ENCODE measurements at regions not wholly inside any gene's neighbourhood (a gene's known extent, or its start where the extent isn't known, plus 50 kb on each side); places are given as distances from the start of the nearest gene placed in this dataset.

- peak overlapping the region; percentile 25; the same call in 1 of the 2 replicates for H3K27ac ChIP-seq
- no peak for DNase-seq
- H3K9me3 ChIP-seq (ENCODE audit: severe bottlenecking): no peaks in the 10 kb centered on the region
- no peaks in the 10 kb centered on the region for H3K27me3 ChIP-seq (ENCODE audit: insufficient read depth, low read depth, severe bottlenecking)
- H3K36me3 ChIP-seq: peaks cover 2% of the 10 kb centered on the region; the same call in 1 of the 2 replicates
- peak; percentile 55 for TF ChIP-seq CTCF (IDR thresholded peaks at IDR 0.05; ENCODE audit: low read depth, low read length)
- H3K4me3 ChIP-seq (ENCODE audit: low read depth, low read length): no peak overlapping the region
These were observed 56.0 kb upstream of the DOCK9 start for GRCh38 chr13:99033814-99034213.

- H3K27ac ChIP-seq: peak overlapping the region; percentile 25; the same call in 1 of the 2 replicates
- peaks cover 2% of the 10 kb centered on the region; the same call in 1 of the 2 replicates for H3K36me3 ChIP-seq
- TF ChIP-seq CTCF (IDR thresholded peaks at IDR 0.05; ENCODE audit: low read depth, low read length): no peak
- H3K27me3 ChIP-seq (ENCODE audit: insufficient read depth, low read depth, severe bottlenecking): no peaks in the 10 kb centered on the region
- H3K4me3 ChIP-seq (ENCODE audit: low read depth, low read length): no peak overlapping the region
- DNase-seq: no peak
- no peaks in the 10 kb centered on the region for H3K9me3 ChIP-seq (ENCODE audit: severe bottlenecking)
These were observed 56.6 kb upstream of the DOCK9 start for GRCh38 chr13:99034333-99035085.

GRCh38 chr13:99035715-99036114 lies 57.9 kb upstream of the DOCK9 start:
- Histone ChIP-seq H3K27me3 (ENCODE audit: insufficient read depth, low read depth, severe bottlenecking) (no peaks in the 10 kb centered on the region), H3K27ac (no peak overlapping the region), H3K4me3 (ENCODE audit: low read depth, low read length) (no peak overlapping the region), H3K36me3 (peaks cover 2% of the 10 kb centered on the region; the same call in 1 of the 2 replicates), H3K9me3 (ENCODE audit: severe bottlenecking) (no peaks in the 10 kb centered on the region)
- no peak for DNase-seq
- no peak for TF ChIP-seq CTCF (IDR thresholded peaks at IDR 0.05; ENCODE audit: low read depth, low read length)

GRCh38 chr13:99037756-99038155 lies 59.9 kb upstream of the DOCK9 start:
- Histone ChIP-seq H3K4me3 (ENCODE audit: low read depth, low read length) (no peak overlapping the region), H3K27me3 (ENCODE audit: insufficient read depth, low read depth, severe bottlenecking) (no peaks in the 10 kb centered on the region), H3K27ac (no peak overlapping the region), H3K9me3 (ENCODE audit: severe bottlenecking) (no peaks in the 10 kb centered on the region), H3K36me3 (peaks cover 2% of the 10 kb centered on the region; the same call in 1 of the 2 replicates)
- DNase-seq: no peak
- TF ChIP-seq CTCF (IDR thresholded peaks at IDR 0.05; ENCODE audit: low read depth, low read length): no peak

GRCh38 chr13:99039718-99040280 lies 61.9 kb upstream of the DOCK9 start:
- Histone ChIP-seq H3K4me3 (ENCODE audit: low read depth, low read length) (no peak overlapping the region), H3K27ac (no peak overlapping the region)

More at GRCh38 chr13:99039718-99040280, 61.9 kb upstream of the DOCK9 start:
- H3K36me3 ChIP-seq: peaks cover 2% of the 10 kb centered on the region; the same call in 1 of the 2 replicates
- TF ChIP-seq CTCF (IDR thresholded peaks at IDR 0.05; ENCODE audit: low read depth, low read length): no peak
- H3K9me3 ChIP-seq (ENCODE audit: severe bottlenecking): no peaks in the 10 kb centered on the region
- DNase-seq: no peak
- H3K27me3 ChIP-seq (ENCODE audit: insufficient read depth, low read depth, severe bottlenecking): no peaks in the 10 kb centered on the region
